Activated CD8-positive, alpha-beta memory T cell treated with anti-CD3 and anti-CD28 coated beads for 36 hours (primary cell): ENCODE measurements at regions not wholly inside any gene's neighbourhood (a gene's known extent, or its start where the extent isn't known, plus 50 kb on each side); places are given as distances from the start of the nearest gene placed in this dataset.
"Not testable (repeated sequence)": the region's sequence is repeated elsewhere in the genome, so short reads cannot be mapped to it uniquely, and the experiment has no call there.

ENCODE experiments used
- CTCF ChIA-PET: fragments of 350-600 bp; sonication (Branson Sonifier 250); formaldehyde crosslinking; loops from one replicate; lab custom pipeline; 2021; ENCODE audit warnings: antibody characterized with exemption; lab: Charles Lee
- POLR2A ChIA-PET: fragments of 350-600 bp; sonication (Branson Sonifier 250); formaldehyde crosslinking; loops from one replicate; lab custom pipeline; 2021; ENCODE audit warnings: antibody characterized with exemption; lab: Charles Lee

DNA sequence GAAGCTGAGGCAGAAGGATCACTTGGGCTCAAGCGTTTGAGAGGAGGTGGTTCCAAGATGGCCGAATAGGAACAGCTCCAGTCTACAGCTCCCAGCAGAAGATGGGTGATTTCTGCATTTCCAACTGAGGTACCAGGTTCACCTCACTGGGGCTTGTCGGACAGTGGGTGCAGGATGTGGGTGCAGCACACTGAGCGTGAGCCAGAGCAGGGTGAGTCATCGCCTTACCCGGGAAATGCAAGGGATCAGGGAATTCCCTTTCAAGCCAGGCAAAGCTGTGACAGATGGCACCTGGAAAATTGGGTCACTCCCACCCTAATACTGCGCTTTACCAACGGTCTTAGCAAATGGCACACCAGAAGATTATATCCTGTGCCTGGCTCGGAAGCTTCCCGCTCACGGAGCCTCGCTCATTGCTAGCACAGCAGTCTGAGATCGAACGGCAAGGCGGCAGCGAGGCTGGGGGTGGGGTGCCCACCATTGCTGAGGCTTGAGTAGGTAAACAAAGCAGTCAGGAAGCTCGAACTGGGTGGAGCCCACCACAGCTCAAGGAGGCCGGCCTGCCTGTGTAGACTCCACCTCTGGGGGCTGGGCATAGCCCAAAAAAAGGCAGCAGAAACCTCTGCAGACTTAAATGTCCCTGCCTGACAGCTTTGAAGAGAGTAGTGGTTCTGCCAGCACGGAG, 482.6 kb upstream of the DAB2 start:
- POLR2A ChIA-PET, CTCF ChIA-PET: not testable (repeated sequence)

- ChIA-PET CTCF (no interaction called here), POLR2A (no interaction called here)
Observed at GRCh38 chr5:39906146-39906545, 481.4 kb upstream of the DAB2 start.

DNA sequence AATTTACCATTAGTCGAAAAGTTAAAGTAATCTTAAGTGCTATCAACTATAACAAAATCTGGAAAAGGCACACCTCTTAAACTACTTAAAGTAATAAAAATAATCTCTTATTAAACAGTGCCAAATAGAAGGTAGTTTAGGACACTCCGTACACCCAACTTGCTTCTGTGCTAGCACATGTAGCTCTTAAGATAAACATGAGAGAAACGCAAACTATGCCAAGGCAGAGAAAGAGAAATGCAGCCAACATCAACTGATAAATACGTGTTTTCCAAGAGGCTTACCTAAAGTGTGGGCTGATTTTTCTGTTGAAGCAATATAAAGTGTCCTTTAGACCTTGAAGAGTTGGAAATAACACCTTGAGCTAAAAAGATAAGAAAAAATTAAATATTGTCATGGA, 480.6 kb upstream of the DAB2 start:
- ChIA-PET POLR2A (no interaction called here), CTCF (no interaction called here)

GRCh38 chr5:39902626-39903025, 477.8 kb upstream of the DAB2 start:
- ChIA-PET CTCF (no interaction called here), POLR2A (no interaction called here)

- ChIA-PET CTCF (no interaction called here), POLR2A (no interaction called here)
Observed at GRCh38 chr5:39898731-39899130, 474.0 kb upstream of the DAB2 start.

DNA sequence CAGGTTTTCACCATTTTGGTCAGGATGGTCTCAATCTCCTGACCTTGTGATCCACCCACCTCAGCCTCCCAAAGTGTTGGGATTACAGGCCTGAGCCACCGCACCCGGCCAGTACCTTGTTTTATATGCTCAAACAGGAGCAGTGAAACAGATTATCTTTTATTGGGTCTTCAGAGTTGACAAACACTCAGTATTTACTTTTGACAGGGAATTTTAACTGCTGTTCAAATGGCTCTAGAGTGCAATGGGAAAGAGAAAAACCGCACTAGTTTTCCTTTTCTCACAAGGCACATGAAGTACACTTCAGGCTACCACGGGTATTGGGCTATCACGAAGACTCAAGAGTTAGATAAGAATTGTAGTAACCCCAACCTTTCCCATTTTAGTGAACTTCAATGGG, 471.9 kb upstream of the DAB2 start:
- ChIA-PET CTCF (no interaction called here), POLR2A (no interaction called here)

DNA sequence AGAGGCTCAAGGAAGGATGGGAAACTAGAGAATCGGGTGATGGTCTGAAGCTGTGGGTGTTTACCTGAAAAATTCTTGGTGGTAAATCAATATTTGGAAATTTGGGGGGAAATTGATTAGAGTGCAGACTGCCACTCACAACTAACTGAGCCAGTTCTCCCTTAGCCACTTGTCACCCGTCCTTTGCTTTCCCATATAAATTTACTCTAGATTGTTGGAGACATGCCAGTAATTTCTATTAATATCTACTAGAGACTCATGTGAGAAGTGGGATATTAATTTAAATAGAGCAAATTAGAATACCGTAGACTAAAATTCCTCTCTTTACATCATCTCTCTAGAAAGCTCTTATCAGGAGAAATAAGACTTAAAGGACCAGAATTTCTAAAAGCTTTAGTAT, 471.3 kb upstream of the DAB2 start:
- POLR2A ChIA-PET = no interaction called here
- CTCF ChIA-PET = no interaction called here

- POLR2A ChIA-PET = no interaction called here
- CTCF ChIA-PET = interaction anchor here (1.1 kb wide), 1 partner anchor 16 kb away, joined by 3 read pairs; no protein-coding TSS in a partner anchor
Observed at GRCh38 chr5:39892708-39893107, 467.9 kb upstream of the DAB2 start.

- ChIA-PET CTCF (no interaction called here), POLR2A (no interaction called here)
Observed at GRCh38 chr5:39891376-39891775, 466.6 kb upstream of the DAB2 start.

DNA sequence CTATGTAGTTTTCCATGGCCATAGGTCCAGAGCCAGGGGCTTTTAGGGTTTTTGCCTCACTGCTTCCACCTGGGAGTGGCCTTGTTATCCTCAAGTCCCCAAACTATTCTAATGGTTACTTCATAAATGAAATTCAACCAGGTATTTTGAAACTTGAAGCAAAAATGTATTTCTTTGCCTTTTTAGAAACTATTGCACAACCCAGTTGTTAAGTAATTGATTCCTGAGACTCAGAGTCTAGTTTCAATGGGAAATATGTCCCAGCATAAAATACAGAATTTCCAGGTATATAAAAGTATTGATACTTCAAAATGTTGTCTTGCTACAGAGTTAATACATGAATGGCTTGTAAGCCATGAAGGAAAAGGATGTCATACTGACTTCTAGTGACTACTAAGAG, 456.2 kb upstream of the DAB2 start:
- POLR2A ChIA-PET = no interaction called here

GRCh38 chr5:39877479-39877878, 452.7 kb upstream of the DAB2 start:
- POLR2A ChIA-PET = no interaction called here

More for the DNA sequence above, 456.2 kb upstream of the DAB2 start:
- CTCF ChIA-PET = no interaction called here

DNA sequence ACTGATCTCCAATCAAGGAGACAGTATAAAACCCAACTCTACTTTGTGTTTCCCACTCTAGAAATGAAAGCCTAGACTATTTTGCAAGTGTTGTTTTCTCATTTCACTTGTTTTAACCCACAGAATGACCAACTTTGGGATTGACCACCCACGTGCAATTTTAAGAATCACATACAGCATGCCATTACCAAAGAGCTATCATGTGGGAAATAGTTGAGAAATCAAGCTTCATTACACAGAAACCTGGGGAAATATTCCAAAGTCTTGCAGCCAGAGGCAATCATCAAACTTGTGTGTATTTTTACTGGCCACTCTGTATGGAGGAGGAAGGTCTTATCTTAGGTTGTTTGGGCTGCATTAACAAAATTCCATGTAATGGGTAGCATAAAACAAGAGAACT, 451.4 kb upstream of the DAB2 start:
- CTCF ChIA-PET = no interaction called here
- POLR2A ChIA-PET = no interaction called here

More at GRCh38 chr5:39877479-39877878, 452.7 kb upstream of the DAB2 start:
- CTCF ChIA-PET = no interaction called here

- POLR2A ChIA-PET = no interaction called here
- CTCF ChIA-PET = no interaction called here
Observed at GRCh38 chr5:39870137-39870536, 445.4 kb upstream of the DAB2 start.

- POLR2A ChIA-PET = no interaction called here
- CTCF ChIA-PET = no interaction called here
Observed at GRCh38 chr5:39869396-39869795, 444.6 kb upstream of the DAB2 start.

DNA sequence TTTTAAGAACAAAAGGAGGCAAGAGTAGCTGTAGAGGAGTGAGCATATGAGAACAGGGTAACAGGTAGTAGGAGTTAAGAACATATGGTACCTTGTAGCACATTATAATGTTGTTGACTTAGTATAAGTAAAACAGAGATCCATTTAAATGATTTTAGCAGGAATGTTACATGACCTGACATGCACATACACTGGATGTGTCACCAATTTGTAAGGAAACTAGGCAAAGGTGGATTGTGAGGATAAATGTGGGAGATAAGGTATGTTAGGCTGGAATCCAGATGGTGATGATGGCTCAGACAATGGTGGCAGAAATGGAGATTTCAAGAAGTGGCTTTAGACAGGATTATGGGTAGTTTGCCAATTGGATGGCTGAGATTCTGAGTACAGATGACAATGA, 443.1 kb upstream of the DAB2 start:
- POLR2A ChIA-PET = no interaction called here
- CTCF ChIA-PET = no interaction called here

DNA sequence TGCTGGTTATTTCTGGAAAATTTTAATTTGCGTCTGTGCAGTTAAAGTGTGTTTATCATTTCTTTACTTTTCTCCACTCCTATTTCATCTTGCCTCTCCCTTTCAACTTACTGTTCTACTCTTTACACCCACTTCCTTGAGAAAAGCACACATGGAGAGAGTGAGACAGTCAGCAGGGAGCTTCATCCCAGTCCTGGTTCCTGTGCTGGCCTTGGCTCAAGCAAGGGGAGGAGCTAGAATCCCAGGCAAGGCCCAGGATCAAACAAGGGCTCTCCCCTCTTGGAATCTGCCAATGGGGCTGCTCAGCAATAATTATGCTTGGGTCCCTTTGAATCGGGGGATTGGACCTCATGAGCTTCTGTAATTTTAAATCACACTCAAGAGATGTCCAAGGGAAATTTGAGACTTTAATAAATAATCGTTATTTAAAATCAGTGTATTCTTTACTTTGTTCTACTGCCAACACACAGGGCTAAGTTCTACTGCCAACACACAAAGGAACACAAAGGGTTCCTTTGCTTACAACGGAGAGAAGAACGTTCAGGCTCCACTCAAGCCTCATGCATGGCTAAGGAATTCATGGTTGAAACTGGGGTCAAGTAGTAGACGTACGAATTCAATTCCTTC, 439.3 kb upstream of the DAB2 start:
- CTCF ChIA-PET = interaction anchor here (0.6 kb wide), 1 partner anchor 299 kb away, joined by 3 read pairs; no protein-coding TSS in a partner anchor

GRCh38 chr5:39857041-39857440, 432.3 kb upstream of the DAB2 start:
- CTCF ChIA-PET = no interaction called here
- POLR2A ChIA-PET = no interaction called here

More for the DNA sequence above, 439.3 kb upstream of the DAB2 start:
- POLR2A ChIA-PET = no interaction called here

- ChIA-PET POLR2A (no interaction called here), CTCF (no interaction called here)
Observed at GRCh38 chr5:39854771-39855410, 430.1 kb upstream of the DAB2 start.

GRCh38 chr5:39850291-39850690, 425.5 kb upstream of the DAB2 start:
- POLR2A ChIA-PET = no interaction called here
- CTCF ChIA-PET = no interaction called here

GRCh38 chr5:39846144-39846543, 421.4 kb upstream of the DAB2 start:
- ChIA-PET CTCF (no interaction called here), POLR2A (interaction anchor here (0.6 kb wide), 1 partner anchor 145 kb away, joined by 3 read pairs; no protein-coding TSS in a partner anchor)

- CTCF ChIA-PET = no interaction called here
- POLR2A ChIA-PET = no interaction called here
Observed at GRCh38 chr5:39843767-39844166, 419.0 kb upstream of the DAB2 start.
